HCT116 (cell line): ENCODE measurements at regions not wholly inside any gene's neighbourhood (a gene's known extent, or its start where the extent isn't known, plus 50 kb on each side); places are given as distances from the start of the nearest gene placed in this dataset.

Experiments
- ATAC-seq: fragments of 200-7000 bp; cut with Tn5 transposase; 2 replicates; pipeline ENCODE4 v1.9.1; 2020; ENCODE audit warnings: mild to moderate bottlenecking, moderate library complexity
- BruUV-seq: library from RNA; stranded (reverse); fragments of 400-500 nt; replicated peaks from 2 replicates; lab custom pipeline; 2021; lab: Mats Ljungman, UMichigan
- CTCF ChIA-PET: fragments of 300-600 bp; sonication (Branson Sonifier 250); formaldehyde crosslinking; loops from one replicate; lab custom pipeline; 2021; ENCODE audit warnings: antibody characterized with exemption; lab: Charles Lee
- POLR2A ChIA-PET: fragments of 300-600, 350-600 bp; sonication (Branson Sonifier 250); formaldehyde crosslinking; loops from one replicate; lab custom pipeline; 2021; ENCODE audit warnings: antibody characterized with exemption; lab: Charles Lee
- RAD21 ChIA-PET, 2 experiments: fragments of 300-600 bp; sonication (Branson Sonifier 250); formaldehyde crosslinking; loops; one replicate each; lab custom pipeline; 2023; ENCODE audit warnings: low total read pairs in 2 of 2; ENCODE audit not compliant: uncharacterized antibody in 2 of 2, unreplicated experiment in 2 of 2, low non-redundant PET in 1 of 2; lab: Charles Lee
- DNase-seq: peaks from one replicate; pipeline ENCODE4 v3.0.0-alpha.2; 2010; ENCODE audit warnings: low read depth, low spot score
- H2AFZ ChIP-seq: fragments of 200-600 bp; shearing (Covaris generic), sonication (generic); 2 replicates; pipeline ENCODE4 v1.6.1; 2017; ENCODE audit warnings: low read depth, mixed run types, mixed read lengths, antibody characterized with exemption, low read length; ENCODE audit not compliant: poor library complexity, severe bottlenecking
- H3K27ac ChIP-seq: 2 replicates; pipeline ENCODE4 v1.5.1; 2012; ENCODE audit warnings: low read depth, low read length
- H3K27me3 ChIP-seq: fragments of 200-600 bp; sonication (generic); 2 replicates; pipeline ENCODE4 v1.6.1; 2016; ENCODE audit warnings: mixed run types, low read length, mixed read lengths; ENCODE audit not compliant: insufficient read depth
- H3K36me3 ChIP-seq, 2 experiments: fragments of 200-500 bp in 1 of 2; fragments of 200-600 bp in 1 of 2; sonication (Bioruptor generic) in 1 of 2; sonication (generic) in 1 of 2; 2 replicates each; pipeline versions ENCODE4 v1.5.1 to v1.6.1; 2014 to 2016; ENCODE audit warnings: low read length in 2 of 2, inconsistent platforms in 1 of 2, mixed read lengths in 1 of 2, mixed run types in 1 of 2; ENCODE audit not compliant: insufficient read depth in 2 of 2, control insufficient read depth in 1 of 2
- H3K4me1 ChIP-seq, 2 experiments: fragments of 200-600 bp in 1 of 2; sonication (generic) in 1 of 2; 2 replicates each; pipeline versions ENCODE4 v1.5.1 to v1.6.1; 2012 to 2017; ENCODE audit warnings: low read length in 2 of 2, inconsistent platforms in 1 of 2, mild to moderate bottlenecking in 1 of 2, mixed read lengths in 1 of 2, mixed run types in 1 of 2, moderate library complexity in 1 of 2; ENCODE audit not compliant: insufficient read depth in 2 of 2, control insufficient read depth in 1 of 2
- H3K4me2 ChIP-seq: fragments of 200-600 bp; sonication (generic); 2 replicates; pipeline ENCODE4 v1.6.1; 2017; ENCODE audit warnings: mixed run types, low read length, mixed read lengths
- H3K4me3 ChIP-seq, 2 experiments: fragments of 200-600 bp in 1 of 2; sonication (generic) in 1 of 2; replicated peaks in 1 of 2; 2 replicates each; pipeline ENCODE4 v1.5.1; 2011 to 2016; ENCODE audit warnings: low read length in 2 of 2, control low read depth in 1 of 2, low read depth in 1 of 2, mild to moderate bottlenecking in 1 of 2, mixed read lengths in 1 of 2, mixed run types in 1 of 2
- H3K79me2 ChIP-seq: fragments of 200-600 bp; sonication (generic); 2 replicates; pipeline ENCODE4 v1.6.1; 2017; ENCODE audit warnings: mild to moderate bottlenecking, mixed run types, low read length, moderate library complexity, mixed read lengths; ENCODE audit not compliant: insufficient read depth
- H3K9ac ChIP-seq: fragments of 200-600 bp; sonication (generic); 2 replicates; pipeline ENCODE4 v1.6.1; 2016; ENCODE audit warnings: low read length, mixed read lengths
- H3K9me2 ChIP-seq: fragments of 200-600 bp; sonication (generic), shearing (Covaris generic); 2 replicates; pipeline ENCODE4 v1.6.1; 2017; ENCODE audit warnings: mixed run types, mild to moderate bottlenecking, moderate library complexity; ENCODE audit not compliant: insufficient read depth
- H3K9me3 ChIP-seq, 2 experiments: fragments of 200-500 bp in 1 of 2; fragments of 200-600 bp in 1 of 2; sonication (Bioruptor generic) in 1 of 2; sonication (generic) in 1 of 2; 2 replicates each; pipeline ENCODE4 v1.6.1; 2014 to 2017; ENCODE audit warnings: low read length in 2 of 2, mixed read lengths in 2 of 2, inconsistent platforms in 1 of 2, low read depth in 1 of 2, mild to moderate bottlenecking in 1 of 2, mixed run types in 1 of 2, moderate library complexity in 1 of 2; ENCODE audit not compliant: control insufficient read depth in 1 of 2, insufficient read depth in 1 of 2
- H4K20me1 ChIP-seq: fragments of 200-600 bp; sonication (generic), shearing (Covaris generic); 2 replicates; pipeline ENCODE4 v1.6.1; 2017; ENCODE audit warnings: mixed run types, mild to moderate bottlenecking, moderate library complexity; ENCODE audit not compliant: insufficient read depth
- CBX3 ChIP-seq: IDR thresholded peaks from 2 replicates; pipeline ENCODE4 v1.6.1; 2012; ENCODE audit warnings: low read depth
- CEBPB ChIP-seq: IDR thresholded peaks from 2 replicates; pipeline ENCODE4 v1.6.1; 2012; ENCODE audit warnings: low read depth
- EGR1 ChIP-seq: IDR thresholded peaks from 2 replicates; pipeline ENCODE4 v1.6.1; 2012; ENCODE audit warnings: low read depth
- ELF1 ChIP-seq: IDR thresholded peaks from 2 replicates; pipeline ENCODE4 v1.6.1; 2012; ENCODE audit warnings: low read depth, borderline replicate concordance
- EZH2 ChIP-seq: fragments of 200-600 bp; sonication (generic); IDR thresholded peaks from 2 replicates; pipeline ENCODE4 v1.6.1; 2017; ENCODE audit warnings: antibody characterized with exemption, mixed run types
- FOSL1 ChIP-seq: IDR thresholded peaks from 2 replicates; pipeline ENCODE4 v1.6.1; 2012; ENCODE audit warnings: low read depth
- MAX ChIP-seq: IDR thresholded peaks from 2 replicates; pipeline ENCODE4 v1.6.1; 2012
- POLR2A ChIP-seq: IDR thresholded peaks from 2 replicates; pipeline ENCODE4 v1.7.0; 2011; ENCODE audit warnings: borderline replicate concordance; ENCODE audit not compliant: insufficient read depth, insufficient read length; ENCODE audit errors: extremely low read depth
- POLR2AphosphoS5 ChIP-seq: IDR thresholded peaks from 2 replicates; pipeline ENCODE4 v1.6.1; 2011; ENCODE audit warnings: mild to moderate bottlenecking, low read depth, low read length, moderate library complexity
- RAD21 ChIP-seq: IDR thresholded peaks from 2 replicates; pipeline ENCODE4 v1.6.1; 2012; ENCODE audit warnings: low read depth, mild to moderate bottlenecking
- REST ChIP-seq: IDR thresholded peaks from 2 replicates; pipeline ENCODE4 v1.6.1; 2012; ENCODE audit warnings: low read depth
- SIN3A ChIP-seq: IDR thresholded peaks from 2 replicates; pipeline ENCODE4 v1.6.1; 2012; ENCODE audit warnings: low read depth
- SP1 ChIP-seq: IDR thresholded peaks from 2 replicates; pipeline ENCODE4 v1.6.1; 2012; ENCODE audit warnings: low read depth
- SRF ChIP-seq: IDR thresholded peaks from 2 replicates; pipeline ENCODE4 v1.6.1; 2012; ENCODE audit warnings: low read depth
- TCF7L2 ChIP-seq: IDR thresholded peaks from 2 replicates; pipeline ENCODE4 v1.7.0; 2011; ENCODE audit warnings: borderline replicate concordance, inconsistent platforms; ENCODE audit not compliant: insufficient read depth, insufficient read length; ENCODE audit errors: extremely low read depth
- YY1 ChIP-seq: IDR thresholded peaks from 2 replicates; pipeline ENCODE4 v1.6.1; 2011; ENCODE audit warnings: low read length, low read depth, moderate library complexity, mild to moderate bottlenecking; ENCODE audit not compliant: insufficient replicate concordance; ENCODE audit errors: extremely low read depth
- ZFX ChIP-seq: fragments of 450-650 bp; IDR thresholded peaks from 2 replicates; pipeline ENCODE4 v1.6.1; 2017
- intact Hi-C: fragments of 100-400 bp; cut with micrococcal nuclease; formaldehyde crosslinking; loops from 2 replicates; pipeline ENCODE4 v1.10.0; 2022
- TF ChIP-seq, protein P1 (sequence below): IDR thresholded peaks from 2 replicates; pipeline ENCODE4 v1.6.1; 2012
- TF ChIP-seq, protein P2 (sequence below): IDR thresholded peaks from 2 replicates; pipeline ENCODE4 v1.6.1; 2011; ENCODE audit warnings: mild to moderate bottlenecking, low read length, moderate library complexity; ENCODE audit not compliant: insufficient replicate concordance; ENCODE audit errors: extremely low read depth

- no peak for TF ChIP-seq YY1
- no peak for TF ChIP-seq CEBPB
- TF ChIP-seq, protein P1, sequence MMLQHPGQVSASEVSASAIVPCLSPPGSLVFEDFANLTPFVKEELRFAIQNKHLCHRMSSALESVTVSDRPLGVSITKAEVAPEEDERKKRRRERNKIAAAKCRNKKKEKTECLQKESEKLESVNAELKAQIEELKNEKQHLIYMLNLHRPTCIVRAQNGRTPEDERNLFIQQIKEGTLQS, result no peak
- TF ChIP-seq POLR2A, result no peak
- TF ChIP-seq SRF, result no peak
- TF ChIP-seq, protein P2, sequence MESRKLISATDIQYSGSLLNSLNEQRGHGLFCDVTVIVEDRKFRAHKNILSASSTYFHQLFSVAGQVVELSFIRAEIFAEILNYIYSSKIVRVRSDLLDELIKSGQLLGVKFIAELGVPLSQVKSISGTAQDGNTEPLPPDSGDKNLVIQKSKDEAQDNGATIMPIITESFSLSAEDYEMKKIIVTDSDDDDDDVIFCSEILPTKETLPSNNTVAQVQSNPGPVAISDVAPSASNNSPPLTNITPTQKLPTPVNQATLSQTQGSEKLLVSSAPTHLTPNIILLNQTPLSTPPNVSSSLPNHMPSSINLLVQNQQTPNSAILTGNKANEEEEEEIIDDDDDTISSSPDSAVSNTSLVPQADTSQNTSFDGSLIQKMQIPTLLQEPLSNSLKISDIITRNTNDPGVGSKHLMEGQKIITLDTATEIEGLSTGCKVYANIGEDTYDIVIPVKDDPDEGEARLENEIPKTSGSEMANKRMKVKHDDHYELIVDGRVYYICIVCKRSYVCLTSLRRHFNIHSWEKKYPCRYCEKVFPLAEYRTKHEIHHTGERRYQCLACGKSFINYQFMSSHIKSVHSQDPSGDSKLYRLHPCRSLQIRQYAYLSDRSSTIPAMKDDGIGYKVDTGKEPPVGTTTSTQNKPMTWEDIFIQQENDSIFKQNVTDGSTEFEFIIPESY, result no peak
- TF ChIP-seq SP1, result no peak
- no peak for TF ChIP-seq RAD21
- no peak for TF ChIP-seq EGR1
- no peak for TF ChIP-seq TCF7L2
- no peak for TF ChIP-seq ELF1
- no peak for TF ChIP-seq ZFX
- TF ChIP-seq POLR2AphosphoS5, result no peak
- TF ChIP-seq SIN3A, result no peak
- TF ChIP-seq, all 23 proteins: peak for 0
These were observed 568.2 kb downstream of the ANKRD7 start (continued) for GRCh38 chr7:118792682-118793081.

- Histone ChIP-seq H3K9ac (no peak overlapping the region), H2AFZ (no peak overlapping the region)
- TF ChIP-seq POLR2AphosphoS5 (no peak), EZH2 (no peak), CBX3 (no peak), RAD21 (no peak), SP1 (no peak), SRF (no peak), REST (no peak), FOSL1 (no peak), SIN3A (no peak), POLR2A (no peak), MAX (no peak)
- TF ChIP-seq, all 23 proteins: peak for 0
- H3K36me3 ChIP-seq, result no peaks in the 10 kb centered on the region
- DNase-seq (no peak), ATAC-seq (no peak)
- ChIA-PET POLR2A (no interaction called here), CTCF (no interaction called here), RAD21 (no interaction called here)
- no peaks in the 10 kb centered on the region for H3K9me3 ChIP-seq
- no peaks in the 10 kb centered on the region for H3K79me2 ChIP-seq
- H4K20me1 ChIP-seq, result no peaks in the 10 kb centered on the region
- intact Hi-C loops, result no loop called here
- H3K27ac ChIP-seq, result no peak overlapping the region
- H3K4me1 ChIP-seq, result no peaks in the 10 kb centered on the region
- 0 out of 2 replicates have a peak, but pooled peaks cover 2% of the 10 kb centered on the region for H3K9me2 ChIP-seq
- no peak overlapping the region for H3K4me3 ChIP-seq
- no peak overlapping the region for H3K4me2 ChIP-seq
- no peaks in the 10 kb centered on the region for H3K27me3 ChIP-seq
- no TSS peak for BruUV-seq
These were observed 569.1 kb downstream of the ANKRD7 start for GRCh38 chr7:118793582-118793981.
